GM12878 (cell line): ENCODE measurements at regions not wholly inside any gene's neighbourhood (a gene's known extent, or its start where the extent isn't known, plus 50 kb on each side); places are given as distances from the start of the nearest gene placed in this dataset.
"Not testable (repeated sequence)": the region's sequence is repeated elsewhere in the genome, so short reads cannot be mapped to it uniquely, and the experiment has no call there.

Experiments
- ATAC-seq: fragments of 200-7000 bp; cut with Tn5 transposase; 3 replicates; pipeline ENCODE4 v1.9.1; 2020; ENCODE audit warnings: mild to moderate bottlenecking, moderate library complexity
- BruUV-seq: library from RNA; stranded (reverse); fragments of 400-500 nt; replicated peaks from 2 replicates; lab custom pipeline; 2021; lab: Mats Ljungman, UMichigan
- CTCF ChIA-PET: fragments of 300-600 bp; sonication (Branson Sonifier 250); formaldehyde crosslinking; extraction: SDS; loops from one replicate; lab custom pipeline; 2021; ENCODE audit warnings: inconsistent platforms; lab: Yijun Ruan, JAX
- POLR2A ChIA-PET: fragments of 350-600 bp; formaldehyde crosslinking; extraction: SDS; loops from one replicate; lab custom pipeline; 2021; ENCODE audit warnings: inconsistent platforms; lab: Charles Lee
- RAD21 ChIA-PET: fragments of 300-600 bp; sonication (Branson Sonifier 250); formaldehyde crosslinking; loops from one replicate; lab custom pipeline; 2023; ENCODE audit warnings: antibody characterized with exemption; ENCODE audit not compliant: unreplicated experiment; lab: Charles Lee
- SMC1A ChIA-PET: fragments of 300-600 bp; sonication (Branson Sonifier 250); formaldehyde crosslinking; loops from one replicate; lab custom pipeline; 2023; ENCODE audit not compliant: unreplicated experiment, uncharacterized antibody; lab: Charles Lee
- DNase-seq: peaks from one replicate; pipeline ENCODE4 v3.0.0-alpha.2; 2011; ENCODE audit warnings: low read depth, low spot score
- FAIRE-seq: peaks from 3 replicates; lab custom pipeline; 2011; peaks lifted over from hg19 to GRCh38; lab: Jason Lieb, UNC
- H2AFZ ChIP-seq: 2 replicates; pipeline ENCODE4 v1.6.0; 2011; ENCODE audit warnings: low read depth, low read length, control low read depth; ENCODE audit not compliant: control insufficient read depth
- H3K27ac ChIP-seq: 2 replicates; pipeline ENCODE4 v1.5.1; 2011; ENCODE audit warnings: control low read depth; ENCODE audit not compliant: control insufficient read depth, insufficient read depth
- H3K27me3 ChIP-seq, 2 experiments: replicated peaks in 1 of 2; 2 replicates each; pipeline versions ENCODE4 v1.6.0 to v1.6.1; 2011; ENCODE audit warnings: low read length in 1 of 2; ENCODE audit not compliant: control insufficient read depth in 2 of 2, insufficient read depth in 2 of 2
- H3K36me3 ChIP-seq, 2 experiments: 2 replicates each; pipeline ENCODE4 v1.5.1; 2011; ENCODE audit warnings: low read length in 1 of 2; ENCODE audit not compliant: control insufficient read depth in 2 of 2, insufficient read depth in 2 of 2
- H3K4me1 ChIP-seq: 2 replicates; pipeline ENCODE4 v1.6.1; 2011; ENCODE audit warnings: mild to moderate bottlenecking, low read length, moderate library complexity, mixed read lengths; ENCODE audit not compliant: control insufficient read depth, insufficient read depth
- H3K4me2 ChIP-seq: 2 replicates; pipeline ENCODE4 v1.6.0; 2011; ENCODE audit warnings: control low read depth; ENCODE audit not compliant: control insufficient read depth, insufficient read depth
- H3K4me3 ChIP-seq: fragments of 200-600 bp; sonication (generic); 2 replicates; pipeline ENCODE4 v1.5.1; 2016
- H3K79me2 ChIP-seq: 2 replicates; pipeline ENCODE4 v1.6.0; 2011; ENCODE audit warnings: low read length; ENCODE audit not compliant: control insufficient read depth, insufficient read depth
- H3K9ac ChIP-seq: 2 replicates; pipeline ENCODE4 v1.8.0; 2011; ENCODE audit warnings: low read length, control low read depth, mixed read lengths; ENCODE audit not compliant: control insufficient read depth, insufficient read depth
- H3K9me3 ChIP-seq: replicated peaks from 3 replicates; pipeline ENCODE4 v1.5.1; 2011; ENCODE audit warnings: mild to moderate bottlenecking, low read length; ENCODE audit not compliant: control insufficient read depth, insufficient read depth
- H4K20me1 ChIP-seq: 2 replicates; pipeline ENCODE4 v1.6.0; 2011; ENCODE audit not compliant: control insufficient read depth, insufficient read depth
- BCL3 ChIP-seq: IDR thresholded peaks from 2 replicates; pipeline ENCODE4 v1.6.1; 2011; ENCODE audit warnings: borderline replicate concordance, low read depth, mild to moderate bottlenecking, moderate library complexity, low read length; ENCODE audit not compliant: insufficient read depth, poor library complexity, severe bottlenecking
- CEBPZ ChIP-seq: fragments of 150-350 bp; IDR thresholded peaks from 2 replicates; pipeline ENCODE4 v1.6.1; 2016; ENCODE audit warnings: low read depth, low read length
- IKZF1 ChIP-seq: fragments of 450-650 bp; conservative IDR thresholded peaks from 2 replicates; pipeline ENCODE4 v1.6.1; 2017; ENCODE audit warnings: antibody characterized with exemption, mild to moderate bottlenecking
- JUNB ChIP-seq: IDR thresholded peaks from 2 replicates; pipeline ENCODE4 v1.6.1; 2016; ENCODE audit warnings: antibody characterized with exemption, mild to moderate bottlenecking
- MTA2 ChIP-seq: fragments of 450-650 bp; IDR thresholded peaks from 2 replicates; pipeline ENCODE4 v1.6.1; 2016; ENCODE audit warnings: low read depth, mild to moderate bottlenecking, moderate library complexity
- MTA3 ChIP-seq: IDR thresholded peaks from 2 replicates; pipeline ENCODE4 v1.6.1; 2012; ENCODE audit warnings: low read length, inconsistent platforms, borderline replicate concordance
- MYC ChIP-seq: IDR thresholded peaks from 2 replicates; pipeline ENCODE4 v1.6.1; 2011; ENCODE audit warnings: mild to moderate bottlenecking, low read length, moderate library complexity, inconsistent platforms; ENCODE audit not compliant: insufficient read depth, insufficient replicate concordance, insufficient read length, severe bottlenecking
- NFIC ChIP-seq: IDR thresholded peaks from 2 replicates; pipeline ENCODE4 v1.6.1; 2012; ENCODE audit warnings: low read depth, mild to moderate bottlenecking, inconsistent platforms, low read length, moderate library complexity
- NFYA ChIP-seq: IDR thresholded peaks from 2 replicates; pipeline ENCODE4 v1.6.1; 2011; ENCODE audit warnings: low read depth, mild to moderate bottlenecking, low read length, improper control_type of control experiment, borderline replicate concordance
- RCOR1 ChIP-seq: conservative IDR thresholded peaks from 2 replicates; pipeline ENCODE4 v1.6.1; 2012; ENCODE audit warnings: low read depth, low read length, improper control_type of control experiment
- SREBF2 ChIP-seq: IDR thresholded peaks from 2 replicates; pipeline ENCODE4 v1.6.1; 2012; ENCODE audit warnings: mild to moderate bottlenecking, low read length
- SUZ12 ChIP-seq: fragments of 200-600 bp; sonication (generic); IDR thresholded peaks from one replicate; pipeline ENCODE4 v1.6.1; 2018; ENCODE audit warnings: antibody characterized with exemption, mild to moderate bottlenecking; ENCODE audit not compliant: unreplicated experiment
- WGBS: methylation state at CpG from one replicate; pipeline ENCODE4 v1.1.6; 2016; ENCODE audit warnings: low lambda C conversion rate; ENCODE audit not compliant: insufficient replicate concordance, insufficient coverage; ENCODE audit errors: missing lambda C conversion rate; 5-methylcytosine and 5-hydroxymethylcytosine counted together
- in situ Hi-C: fragments of 300-500 bp; cut with MboI; formaldehyde crosslinking; loops from 9 replicates; pipeline ENCODE4 v1.14.3; 2018; ENCODE audit warnings: mixed read lengths
- intact Hi-C: fragments of 100-400 bp; cut with micrococcal nuclease; formaldehyde crosslinking; loops from one replicate; pipeline ENCODE4 v1.14.2; 2022; ENCODE audit not compliant: unreplicated experiment

- in situ Hi-C loops, CTCF ChIA-PET, H3K9me3 ChIP-seq, H3K4me3 ChIP-seq, H2AFZ ChIP-seq, POLR2A ChIA-PET, H3K9ac ChIP-seq, FAIRE-seq, H3K4me1 ChIP-seq, H3K27me3 ChIP-seq, H3K4me2 ChIP-seq, RAD21 ChIA-PET, H3K36me3 ChIP-seq, DNase-seq, BruUV-seq, H3K79me2 ChIP-seq, H4K20me1 ChIP-seq, ATAC-seq, SMC1A ChIA-PET, H3K27ac ChIP-seq, intact Hi-C loops: not testable (repeated sequence)
- 38% methylated on average over 10 of the region's 10 CpGs for WGBS
Observed at GRCh38 chrX:113988315-113988935, 595.5 kb upstream of the HTR2C start.

GRCh38 chrX:113986427-113986826, 597.5 kb upstream of the HTR2C start:
- no peaks in the 10 kb centered on the region for H3K9me3 ChIP-seq
- ChIA-PET SMC1A (no interaction called here), RAD21 (interaction anchor here (0.6 kb wide), 1 partner anchor 185 kb away, joined by 3 read pairs; no protein-coding TSS in a partner anchor), CTCF (no interaction called here), POLR2A (no interaction called here)
- H3K27ac ChIP-seq: no peak overlapping the region
- in situ Hi-C loops: no loop called here
- H2AFZ ChIP-seq: no peak overlapping the region
- FAIRE-seq (no peak), DNase-seq (no peak), ATAC-seq (no peak)
- no peaks in the 10 kb centered on the region for H3K79me2 ChIP-seq
- no peaks in the 10 kb centered on the region for H3K4me1 ChIP-seq
- no peaks in the 10 kb centered on the region for H4K20me1 ChIP-seq
- BruUV-seq: no TSS peak
- no peaks in the 10 kb centered on the region for H3K36me3 ChIP-seq
- no peak overlapping the region for H3K4me3 ChIP-seq
- H3K4me2 ChIP-seq: no peak overlapping the region
- H3K9ac ChIP-seq: no peak overlapping the region
- H3K27me3 ChIP-seq: no peaks in the 10 kb centered on the region
- intact Hi-C loops: no loop called here
- WGBS: 50% methylated on average over 1 of the region's 1 CpG
- TF ChIP-seq SUZ12 (no peak), BCL3 (no peak), MYC (no peak), RCOR1 (no peak), NFIC (no peak), MTA3 (no peak), MTA2 (no peak), SREBF2 (no peak), CEBPZ (no peak), NFYA (no peak), JUNB (no peak), IKZF1 (no peak)
